B cell (primary cell): ENCODE measurements at regions not wholly inside any gene's neighbourhood (a gene's known extent, or its start where the extent isn't known, plus 50 kb on each side); places are given as distances from the start of the nearest gene placed in this dataset.
"Not testable (repeated sequence)": the region's sequence is repeated elsewhere in the genome, so short reads cannot be mapped to it uniquely, and the experiment has no call there.

ENCODE experiments used
- CTCF ChIP-seq: fragments of 200-600 bp; IDR thresholded peaks from one replicate; pipeline ENCODE4 v1.8.0; 2022; ENCODE audit warnings: antibody characterized with exemption, mild to moderate bottlenecking
- EZH2 ChIP-seq: IDR thresholded peaks from 2 replicates; pipeline ENCODE4 v1.6.1; 2012; ENCODE audit warnings: borderline replicate concordance, low read depth, mild to moderate bottlenecking, moderate library complexity, low read length; ENCODE audit not compliant: insufficient read depth, poor library complexity, severe bottlenecking

GRCh38 chr17:79547171-79547570 is 63.7 kb downstream of the RBFOX3 start:
- not testable (repeated sequence) for TF ChIP-seq CTCF, EZH2
